Uterus (tissue), 3 donors: ENCODE measurements at regions not wholly inside any gene's neighbourhood (a gene's known extent, or its start where the extent isn't known, plus 50 kb on each side); places are given as distances from the start of the nearest gene placed in this dataset.
"Not testable (repeated sequence)": the region's sequence is repeated elsewhere in the genome, so short reads cannot be mapped to it uniquely, and the experiment has no call there.

Experiments
- DNase-seq, 2 donors: peaks; one replicate each; pipeline ENCODE4 v3.0.0-alpha.2; 2019 to 2020
- H3K27ac ChIP-seq, 2 donors: fragments of 200-600 bp; sonication (generic); 1 replicate in 1 of 2; 2 replicates in 1 of 2; pipeline ENCODE4 v1.5.1; 2016 to 2018
- H3K27me3 ChIP-seq, 2 donors: fragments of 200-600 bp; sonication (generic); one replicate each; pipeline ENCODE4 v1.5.1; 2018 to 2019; ENCODE audit warnings: control low read depth in 1 of 2
- H3K36me3 ChIP-seq, 2 donors: fragments of 200-600 bp; sonication (generic); one replicate each; pipeline ENCODE4 v1.5.1; 2019; ENCODE audit warnings: control low read depth in 1 of 2
- H3K4me1 ChIP-seq, 2 donors: fragments of 200-600 bp; sonication (generic); one replicate each; pipeline ENCODE4 v1.5.1; 2018 to 2019; ENCODE audit warnings: control low read depth in 1 of 2
- H3K4me3 ChIP-seq, 2 donors: fragments of 200-600 bp; sonication (generic); 1 replicate in 1 of 2; 2 replicates in 1 of 2; pipeline ENCODE4 v1.5.1; 2018 to 2019; ENCODE audit warnings: mild to moderate bottlenecking in 1 of 2
- H3K9me3 ChIP-seq, 2 donors: fragments of 200-600 bp; sonication (generic); one replicate each; pipeline ENCODE4 v1.5.1; 2019; ENCODE audit warnings: control low read depth in 1 of 2
- CTCF ChIP-seq, 4 experiments: fragments of 200-600 bp in 2 of 4; fragments of 450-650 bp in 2 of 4; sonication (generic) in 2 of 4; IDR thresholded peaks; one replicate each; pipeline ENCODE4 v1.5.1; 2016 to 2019; ENCODE audit warnings: antibody characterized with exemption in 4 of 4, mild to moderate bottlenecking in 2 of 4, moderate library complexity in 1 of 4
- POLR2A ChIP-seq, 2 donors: fragments of 450-650 bp; IDR thresholded peaks; one replicate each; pipeline ENCODE4 v1.6.1; 2016; ENCODE audit warnings: antibody characterized with exemption in 2 of 2, mild to moderate bottlenecking in 1 of 2, moderate library complexity in 1 of 2
- intact Hi-C: fragments of 100-400 bp; cut with DNase I; formaldehyde crosslinking; loops from one replicate; pipeline ENCODE4 v1.15.1; 2023; ENCODE audit warnings: low total_unique reads
- donor health status: DM: yes; HTN: yes; CAD: no.

- H3K27ac ChIP-seq = no peak overlapping the region
- no peaks in the 10 kb centered on the region for H3K4me1 ChIP-seq
- H3K4me3 ChIP-seq = no peak overlapping the region
- intact Hi-C loops = no loop called here
- H3K9me3 ChIP-seq = no peaks in the 10 kb centered on the region
- H3K27me3 ChIP-seq = no peaks in the 10 kb centered on the region
- H3K36me3 ChIP-seq = no peaks in the 10 kb centered on the region
- TF ChIP-seq POLR2A (IDR thresholded peaks at IDR 0.05) (no peak), CTCF (IDR thresholded peaks at IDR 0.05) (no peak)
- DNase-seq = no peak
Observed at GRCh38 chr12:97985834-97986233, 523.2 kb downstream of the RMST start.

DNA sequence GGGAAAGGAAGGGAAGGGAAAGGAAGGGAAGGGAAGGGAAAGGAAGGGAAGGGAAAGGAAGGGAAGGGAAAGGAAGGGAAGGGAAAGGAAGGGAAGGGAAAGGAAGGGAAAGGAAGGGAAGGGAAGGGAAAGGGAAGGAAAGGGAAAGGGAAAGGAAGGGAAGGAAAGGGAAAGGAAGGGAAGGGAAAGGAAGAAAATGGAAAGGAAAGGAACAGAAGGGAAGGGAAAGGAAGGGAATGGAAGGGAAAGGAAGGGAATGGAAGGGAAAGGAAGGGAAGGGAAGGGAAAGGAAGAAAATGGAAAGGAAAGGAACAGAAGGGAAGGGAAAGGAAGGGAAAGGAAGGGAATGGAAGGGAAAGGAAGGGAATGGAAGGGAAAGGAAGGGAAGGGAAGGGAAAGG, 526.0 kb downstream of the RMST start:
- H3K27ac ChIP-seq, H3K27me3 ChIP-seq, H3K9me3 ChIP-seq, H3K4me1 ChIP-seq, H3K36me3 ChIP-seq, intact Hi-C loops, H3K4me3 ChIP-seq, DNase-seq: not testable (repeated sequence)

DNA sequence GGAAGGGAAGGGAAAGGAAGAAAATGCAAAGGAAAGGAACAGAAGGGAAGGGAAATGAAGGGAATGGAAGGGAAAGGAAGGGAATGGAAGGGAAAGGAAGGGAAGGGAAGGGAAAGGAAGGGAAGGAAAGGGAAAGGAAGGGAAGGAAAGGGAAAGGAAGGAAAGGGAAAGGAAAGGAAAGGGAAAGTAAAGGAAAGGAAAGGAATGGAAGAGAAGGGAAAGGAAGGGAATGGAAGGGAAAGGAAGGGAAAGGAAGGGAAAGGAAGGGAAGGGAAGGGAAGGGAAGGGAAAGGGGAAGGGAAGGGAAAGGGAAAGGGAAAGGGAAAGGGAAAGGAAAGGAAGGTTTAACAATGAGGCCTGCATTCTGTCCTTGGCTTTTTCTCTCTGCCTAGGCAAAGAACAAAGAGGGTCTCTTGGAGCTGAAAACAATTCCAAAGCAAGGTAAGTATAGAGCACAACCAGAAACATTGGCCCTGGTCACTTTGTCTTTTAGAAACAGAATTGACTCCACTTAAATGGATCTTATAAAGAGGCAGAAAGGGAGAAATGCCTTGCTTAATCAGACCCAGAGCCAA, 525.9 kb upstream of the TMPO start:
- Histone ChIP-seq H3K27me3 (no peaks in the 10 kb centered on the region), H3K27ac (no peak overlapping the region), H3K4me1 (no peaks in the 10 kb centered on the region), H3K9me3 (no peaks in the 10 kb centered on the region), H3K4me3 (no peak overlapping the region), H3K36me3 (no peaks in the 10 kb centered on the region)
- TF ChIP-seq CTCF (IDR thresholded peaks at IDR 0.05) (no peak), POLR2A (IDR thresholded peaks at IDR 0.05) (no peak)
- intact Hi-C loops = no loop called here
- no peak for DNase-seq

GRCh38 chr12:97994746-97995484, 520.5 kb upstream of the TMPO start:
- Histone ChIP-seq H3K4me3 (no peak overlapping the region), H3K36me3 (no peaks in the 10 kb centered on the region), H3K9me3 (no peaks in the 10 kb centered on the region), H3K27ac (no peak overlapping the region), H3K27me3 (no peaks in the 10 kb centered on the region), H3K4me1 (no peaks in the 10 kb centered on the region)
- no peak for TF ChIP-seq POLR2A (IDR thresholded peaks at IDR 0.05)
- TF ChIP-seq CTCF (IDR thresholded peaks at IDR 0.05) = no peak
- DNase-seq = no peak
- intact Hi-C loops = no loop called here

DNA sequence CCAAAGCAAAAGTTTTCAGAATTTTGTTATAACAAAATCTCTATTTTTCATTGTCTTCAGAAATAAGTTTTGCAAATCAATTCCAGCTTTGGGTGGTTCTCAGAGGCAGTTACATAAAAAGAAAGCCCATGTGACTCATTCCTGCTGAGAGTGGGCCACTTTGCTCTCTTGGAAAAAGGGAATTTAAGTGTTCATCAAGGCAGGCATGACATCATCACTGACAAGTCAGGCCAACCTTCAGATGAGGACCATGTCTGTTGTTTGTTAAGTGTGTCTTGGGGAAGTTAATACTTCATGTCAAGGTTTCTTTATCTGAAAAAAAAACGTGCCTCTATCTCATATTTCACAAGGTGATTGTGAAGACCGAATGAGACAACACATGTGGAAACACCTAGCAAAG, 519.8 kb upstream of the TMPO start:
- H3K4me3 ChIP-seq = no peak overlapping the region
- H3K4me1 ChIP-seq = no peaks in the 10 kb centered on the region
- H3K9me3 ChIP-seq = no peaks in the 10 kb centered on the region
- no peaks in the 10 kb centered on the region for H3K36me3 ChIP-seq
- H3K27me3 ChIP-seq = no peaks in the 10 kb centered on the region
- H3K27ac ChIP-seq = no peak overlapping the region
- no peak for DNase-seq
- TF ChIP-seq CTCF (IDR thresholded peaks at IDR 0.05) (no peak), POLR2A (IDR thresholded peaks at IDR 0.05) (no peak)
- intact Hi-C loops = no loop called here
